ENCODE measurements at regions not wholly inside any gene's neighbourhood (a gene's known extent, or its start where the extent isn't known, plus 50 kb on each side); places are given as distances from the start of the nearest gene placed in this dataset.

- TF ChIP-seq CTCF (IDR thresholded peaks at IDR 0.05; ENCODE audit: insufficient read depth, low read depth, low read length) = no peak
- TF ChIP-seq EZH2 (IDR thresholded peaks at IDR 0.05; ENCODE audit: insufficient read depth, low read length) = no peak
Observed at GRCh38 chr7:81186691-81187090, 267.8 kb upstream of the SEMA3C start.

Measured in astrocyte (in vitro differentiated cells and primary cell).